Glutamatergic neuron (in vitro differentiated cells): ENCODE measurements at regions not wholly inside any gene's neighbourhood (a gene's known extent, or its start where the extent isn't known, plus 50 kb on each side); places are given as distances from the start of the nearest gene placed in this dataset.

Experiments
- DNase-seq: peaks from one replicate; pipeline ENCODE4 v3.0.0; 2022
- H3K27ac Mint-ChIP-seq: one replicate; pipeline ENCODE4 v1.8.0; 2020; ENCODE audit warnings: mild to moderate bottlenecking, mixed read lengths, inconsistent platforms; ENCODE audit not compliant: unreplicated experiment
- H3K27me3 Mint-ChIP-seq: one replicate; pipeline ENCODE4 v1.8.0; 2020; ENCODE audit warnings: mild to moderate bottlenecking, moderate library complexity, mixed read lengths, inconsistent platforms; ENCODE audit not compliant: unreplicated experiment
- H3K36me3 Mint-ChIP-seq: one replicate; pipeline ENCODE4 v1.8.0; 2020; ENCODE audit warnings: mild to moderate bottlenecking, mixed read lengths, inconsistent platforms; ENCODE audit not compliant: unreplicated experiment
- H3K4me1 Mint-ChIP-seq: one replicate; pipeline ENCODE4 v1.8.0; 2020; ENCODE audit warnings: mild to moderate bottlenecking, low read depth, mixed read lengths, inconsistent platforms; ENCODE audit not compliant: unreplicated experiment
- H3K4me3 Mint-ChIP-seq: one replicate; pipeline ENCODE4 v1.8.0; 2020; ENCODE audit warnings: mild to moderate bottlenecking, mixed read lengths, inconsistent platforms; ENCODE audit not compliant: unreplicated experiment
- H3K9me3 Mint-ChIP-seq: one replicate; pipeline ENCODE4 v1.8.0; 2020; ENCODE audit warnings: mild to moderate bottlenecking, moderate library complexity, mixed read lengths, inconsistent platforms; ENCODE audit not compliant: unreplicated experiment
- TF ChIP-seq, protein P1 (sequence below): fragments of 200-600 bp; sonication (generic); IDR thresholded peaks from one replicate; pipeline ENCODE4 v1.5.0; 2021; ENCODE audit not compliant: partially characterized antibody, unreplicated experiment

- TF ChIP-seq, protein P1, sequence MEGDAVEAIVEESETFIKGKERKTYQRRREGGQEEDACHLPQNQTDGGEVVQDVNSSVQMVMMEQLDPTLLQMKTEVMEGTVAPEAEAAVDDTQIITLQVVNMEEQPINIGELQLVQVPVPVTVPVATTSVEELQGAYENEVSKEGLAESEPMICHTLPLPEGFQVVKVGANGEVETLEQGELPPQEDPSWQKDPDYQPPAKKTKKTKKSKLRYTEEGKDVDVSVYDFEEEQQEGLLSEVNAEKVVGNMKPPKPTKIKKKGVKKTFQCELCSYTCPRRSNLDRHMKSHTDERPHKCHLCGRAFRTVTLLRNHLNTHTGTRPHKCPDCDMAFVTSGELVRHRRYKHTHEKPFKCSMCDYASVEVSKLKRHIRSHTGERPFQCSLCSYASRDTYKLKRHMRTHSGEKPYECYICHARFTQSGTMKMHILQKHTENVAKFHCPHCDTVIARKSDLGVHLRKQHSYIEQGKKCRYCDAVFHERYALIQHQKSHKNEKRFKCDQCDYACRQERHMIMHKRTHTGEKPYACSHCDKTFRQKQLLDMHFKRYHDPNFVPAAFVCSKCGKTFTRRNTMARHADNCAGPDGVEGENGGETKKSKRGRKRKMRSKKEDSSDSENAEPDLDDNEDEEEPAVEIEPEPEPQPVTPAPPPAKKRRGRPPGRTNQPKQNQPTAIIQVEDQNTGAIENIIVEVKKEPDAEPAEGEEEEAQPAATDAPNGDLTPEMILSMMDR: no peak
- H3K36me3 Mint-ChIP-seq: no peaks in the 10 kb centered on the region
- DNase-seq: no peak
- no peak overlapping the region for H3K4me3 Mint-ChIP-seq
- H3K9me3 Mint-ChIP-seq: peaks cover 1% of the 10 kb centered on the region
- H3K27ac Mint-ChIP-seq: no peak overlapping the region
- H3K27me3 Mint-ChIP-seq: no peaks in the 10 kb centered on the region
- H3K4me1 Mint-ChIP-seq: peaks cover 2% of the 10 kb centered on the region
Observed at GRCh38 chr6:147728903-147729302, 220.4 kb downstream of the SAMD5 start.

DNA sequence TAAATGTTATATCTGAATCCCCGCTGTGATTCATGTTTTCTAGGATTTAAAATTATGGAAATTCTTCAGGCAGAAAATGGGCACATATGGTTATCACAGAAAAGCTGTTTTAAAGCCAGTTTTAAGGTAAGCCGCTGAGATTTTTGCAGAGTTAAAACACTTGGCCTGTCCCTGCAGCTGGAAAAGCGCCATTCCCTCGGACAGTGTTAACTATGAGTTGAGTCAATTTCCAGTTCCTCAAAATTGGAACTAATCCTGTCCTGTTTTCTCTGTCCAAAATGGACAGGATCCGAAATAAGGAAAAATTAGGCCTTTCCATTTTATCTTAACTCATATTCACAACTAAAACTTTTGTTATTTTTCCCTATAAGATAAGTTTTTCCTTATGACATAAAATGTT, 225.2 kb downstream of the SAMD5 start:
- Mint-ChIP-seq H3K27ac (no peak overlapping the region), H3K36me3 (no peaks in the 10 kb centered on the region), H3K4me1 (peaks cover 10% of the 10 kb centered on the region), H3K9me3 (peaks cover 3% of the 10 kb centered on the region), H3K4me3 (no peak overlapping the region), H3K27me3 (no peaks in the 10 kb centered on the region)
- TF ChIP-seq, protein P1: no peak
- no peak for DNase-seq

GRCh38 chr6:147734151-147734550, 225.7 kb downstream of the SAMD5 start:
- Mint-ChIP-seq H3K27ac (no peak overlapping the region), H3K4me1 (peaks cover 14% of the 10 kb centered on the region), H3K27me3 (no peaks in the 10 kb centered on the region), H3K9me3 (peaks cover 3% of the 10 kb centered on the region), H3K4me3 (no peak overlapping the region), H3K36me3 (no peaks in the 10 kb centered on the region)
- TF ChIP-seq, protein P1: no peak
- DNase-seq: no peak

DNA sequence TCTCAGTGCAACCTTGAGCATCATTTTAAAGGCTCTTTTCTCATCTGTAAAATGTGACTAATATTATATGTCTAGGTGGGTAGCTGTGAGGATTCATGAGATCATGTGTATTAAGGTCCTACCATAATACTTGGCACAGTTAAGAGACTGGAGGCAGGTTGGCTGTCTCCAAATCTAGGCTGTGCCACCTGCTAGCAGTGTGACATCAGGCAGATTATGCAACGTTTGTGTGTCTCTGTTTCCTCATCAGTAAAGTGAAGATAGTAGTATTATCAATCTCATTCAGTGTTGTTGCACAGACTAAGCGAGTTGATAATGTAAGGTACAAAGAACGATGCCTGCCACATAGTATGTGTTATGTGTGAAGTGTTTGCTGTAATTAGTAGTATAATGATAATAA, 227.4 kb downstream of the SAMD5 start:
- DNase-seq: no peak
- Mint-ChIP-seq H3K27ac (no peak overlapping the region), H3K4me3 (no peak overlapping the region), H3K4me1 (peaks cover 15% of the 10 kb centered on the region), H3K27me3 (no peaks in the 10 kb centered on the region), H3K36me3 (no peaks in the 10 kb centered on the region), H3K9me3 (peaks cover 2% of the 10 kb centered on the region)
- TF ChIP-seq, protein P1: no peak

GRCh38 chr6:147737115-147737514, 228.6 kb downstream of the SAMD5 start:
- peaks cover 15% of the 10 kb centered on the region for H3K4me1 Mint-ChIP-seq
- no peaks in the 10 kb centered on the region for H3K36me3 Mint-ChIP-seq
- H3K4me3 Mint-ChIP-seq: no peak overlapping the region
- TF ChIP-seq, protein P1: no peak
- DNase-seq: no peak
- H3K9me3 Mint-ChIP-seq: peaks cover 2% of the 10 kb centered on the region
- H3K27me3 Mint-ChIP-seq: peaks cover 1% of the 10 kb centered on the region
- no peak overlapping the region for H3K27ac Mint-ChIP-seq
